ENCODE measurements at regions not wholly inside any gene's neighbourhood (a gene's known extent, or its start where the extent isn't known, plus 50 kb on each side); places are given as distances from the start of the nearest gene placed in this dataset.

- TF ChIP-seq POLR2AphosphoS5 (IDR thresholded peaks at IDR 0.05; ENCODE audit: low read length) (no peak), TCF12 (IDR thresholded peaks at IDR 0.05; ENCODE audit: low read depth, low read length) (no peak), MYC (IDR thresholded peaks at IDR 0.05; ENCODE audit: insufficient read depth, insufficient read length, insufficient replicate concordance, low read length, severe bottlenecking) (no peak), KDM1A (IDR thresholded peaks at IDR 0.05; ENCODE audit: borderline replicate concordance) (no peak), TAF1 (IDR thresholded peaks at IDR 0.05; ENCODE audit: borderline replicate concordance, low read depth, low read length) (no peak), POLR2A (IDR thresholded peaks at IDR 0.05; ENCODE audit: low read depth, low read length) (no peak)
- TF ChIP-seq, protein P1, sequence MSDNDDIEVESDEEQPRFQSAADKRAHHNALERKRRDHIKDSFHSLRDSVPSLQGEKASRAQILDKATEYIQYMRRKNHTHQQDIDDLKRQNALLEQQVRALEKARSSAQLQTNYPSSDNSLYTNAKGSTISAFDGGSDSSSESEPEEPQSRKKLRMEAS (IDR thresholded peaks at IDR 0.05; ENCODE audit: low read depth, low read length), result no peak
- TF ChIP-seq, protein P2, sequence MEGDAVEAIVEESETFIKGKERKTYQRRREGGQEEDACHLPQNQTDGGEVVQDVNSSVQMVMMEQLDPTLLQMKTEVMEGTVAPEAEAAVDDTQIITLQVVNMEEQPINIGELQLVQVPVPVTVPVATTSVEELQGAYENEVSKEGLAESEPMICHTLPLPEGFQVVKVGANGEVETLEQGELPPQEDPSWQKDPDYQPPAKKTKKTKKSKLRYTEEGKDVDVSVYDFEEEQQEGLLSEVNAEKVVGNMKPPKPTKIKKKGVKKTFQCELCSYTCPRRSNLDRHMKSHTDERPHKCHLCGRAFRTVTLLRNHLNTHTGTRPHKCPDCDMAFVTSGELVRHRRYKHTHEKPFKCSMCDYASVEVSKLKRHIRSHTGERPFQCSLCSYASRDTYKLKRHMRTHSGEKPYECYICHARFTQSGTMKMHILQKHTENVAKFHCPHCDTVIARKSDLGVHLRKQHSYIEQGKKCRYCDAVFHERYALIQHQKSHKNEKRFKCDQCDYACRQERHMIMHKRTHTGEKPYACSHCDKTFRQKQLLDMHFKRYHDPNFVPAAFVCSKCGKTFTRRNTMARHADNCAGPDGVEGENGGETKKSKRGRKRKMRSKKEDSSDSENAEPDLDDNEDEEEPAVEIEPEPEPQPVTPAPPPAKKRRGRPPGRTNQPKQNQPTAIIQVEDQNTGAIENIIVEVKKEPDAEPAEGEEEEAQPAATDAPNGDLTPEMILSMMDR (IDR thresholded peaks at IDR 0.05 in 2 of 3, conservative IDR thresholded peaks at IDR 0.05 in 1 of 3; ENCODE audit: control insufficient read depth in 2 of 3, extremely low read depth in 1 of 3, insufficient read depth in 1 of 3, low read depth in 3 of 3, low read length in 3 of 3), result no peak
Observed at GRCh38 chr6:43879722-43880121, 109.7 kb downstream of the VEGFA start.
